Ammon's horn (tissue), 1 donor: ENCODE measurements at regions not wholly inside any gene's neighbourhood (a gene's known extent, or its start where the extent isn't known, plus 50 kb on each side); places are given as distances from the start of the nearest gene placed in this dataset.

ENCODE experiments used
- DNase-seq: peaks from one replicate; pipeline ENCODE4 v3.0.0-alpha.2; 2016; ENCODE audit warnings: low spot score

- no peak for DNase-seq
Measured at GRCh38 chr10:60466267-60467201, 76.9 kb upstream of the ANK3 start.

- no peak for DNase-seq
Measured at GRCh38 chr10:60465801-60466200, 76.1 kb upstream of the ANK3 start.

- no peak for DNase-seq
Measured at GRCh38 chr10:60464659-60465058, 75.0 kb upstream of the ANK3 start.

GRCh38 chr10:60463746-60464145 lies 74.1 kb upstream of the ANK3 start:
- no peak for DNase-seq

- peak; percentile 51 for DNase-seq
Measured at GRCh38 chr10:60461688-60462087, 72.0 kb upstream of the ANK3 start.

GRCh38 chr10:60459701-60460457 lies 70.2 kb upstream of the ANK3 start:
- DNase-seq: no peak

GRCh38 chr10:60456053-60456452 lies 66.4 kb upstream of the ANK3 start:
- no peak for DNase-seq

- no peak for DNase-seq
Measured at GRCh38 chr10:60454336-60454735, 64.7 kb upstream of the ANK3 start.

GRCh38 chr10:60453036-60453435 lies 63.4 kb upstream of the ANK3 start:
- DNase-seq: no peak

- DNase-seq: no peak
Measured at GRCh38 chr10:60450291-60450690, 60.6 kb upstream of the ANK3 start.

- DNase-seq: no peak
Measured at GRCh38 chr10:60448246-60448645, 58.6 kb upstream of the ANK3 start.

GRCh38 chr10:60446851-60447250 lies 57.2 kb upstream of the ANK3 start:
- DNase-seq: no peak

GRCh38 chr10:60446070-60446833 lies 56.6 kb upstream of the ANK3 start:
- no peak for DNase-seq

GRCh38 chr10:60444494-60445064 lies 54.9 kb upstream of the ANK3 start:
- DNase-seq: no peak

GRCh38 chr10:60443346-60443745 lies 53.7 kb upstream of the ANK3 start:
- DNase-seq: no peak

GRCh38 chr10:60441515-60441914 lies 51.8 kb upstream of the ANK3 start:
- DNase-seq: no peak

- DNase-seq: no peak
Measured at GRCh38 chr10:60439641-60440040, 50.0 kb upstream of the ANK3 start.
